Neural cell (in vitro differentiated cells): ENCODE measurements at regions not wholly inside any gene's neighbourhood (a gene's known extent, or its start where the extent isn't known, plus 50 kb on each side); places are given as distances from the start of the nearest gene placed in this dataset.

Experiments
- CTCF ChIP-seq: fragments of 450-650 bp; IDR thresholded peaks from 2 replicates; pipeline ENCODE4 v1.5.1; 2014; ENCODE audit warnings: antibody characterized with exemption, mild to moderate bottlenecking, moderate library complexity; ENCODE audit not compliant: poor library complexity, severe bottlenecking
- EZH2 ChIP-seq: fragments of 200-600, 300-800 bp; shearing (Covaris generic), sonication (generic); IDR thresholded peaks from 2 replicates; pipeline ENCODE4 v1.6.1; 2014; ENCODE audit warnings: antibody characterized with exemption, low read length, borderline replicate concordance, mild to moderate bottlenecking; ENCODE audit not compliant: insufficient read depth, poor library complexity, severe bottlenecking
- RAD21 ChIP-seq: fragments of 450-650 bp; conservative IDR thresholded peaks from 2 replicates; pipeline ENCODE4 v1.6.1; 2014; ENCODE audit warnings: antibody characterized with exemption, mild to moderate bottlenecking, moderate library complexity
- SMC3 ChIP-seq: fragments of 450-650 bp; conservative IDR thresholded peaks from 2 replicates; pipeline ENCODE4 v1.6.1; 2014; ENCODE audit warnings: antibody characterized with exemption, mild to moderate bottlenecking, moderate library complexity; ENCODE audit not compliant: poor library complexity
- TAF1 ChIP-seq: IDR thresholded peaks from 2 replicates; pipeline ENCODE4 v1.6.1; 2012; ENCODE audit warnings: low read depth

DNA sequence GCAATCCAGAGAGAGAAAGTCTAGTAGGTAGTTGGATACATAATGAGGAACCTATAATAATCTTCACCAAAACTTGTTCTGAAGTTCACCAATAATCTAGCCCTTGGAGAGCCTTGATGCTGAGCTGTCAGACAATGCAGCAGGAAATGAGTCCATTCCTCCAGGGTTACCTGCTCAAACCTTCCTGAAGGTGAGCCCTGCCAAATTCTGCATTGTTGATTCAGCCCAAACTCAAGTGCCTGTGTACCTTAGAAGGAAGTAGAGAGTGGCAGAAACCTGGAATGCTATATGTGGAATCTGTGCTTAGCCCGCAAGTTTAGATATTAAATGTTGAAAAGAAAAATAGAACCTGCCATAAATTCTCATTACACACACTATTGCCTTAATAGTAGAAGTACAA lies 77.4 kb upstream of the SPON1 start:
- TF ChIP-seq CTCF (no peak), RAD21 (no peak), SMC3 (no peak), TAF1 (no peak), EZH2 (no peak)
